ENCODE measurements at regions not wholly inside any gene's neighbourhood (a gene's known extent, or its start where the extent isn't known, plus 50 kb on each side); places are given as distances from the start of the nearest gene placed in this dataset.

DNA sequence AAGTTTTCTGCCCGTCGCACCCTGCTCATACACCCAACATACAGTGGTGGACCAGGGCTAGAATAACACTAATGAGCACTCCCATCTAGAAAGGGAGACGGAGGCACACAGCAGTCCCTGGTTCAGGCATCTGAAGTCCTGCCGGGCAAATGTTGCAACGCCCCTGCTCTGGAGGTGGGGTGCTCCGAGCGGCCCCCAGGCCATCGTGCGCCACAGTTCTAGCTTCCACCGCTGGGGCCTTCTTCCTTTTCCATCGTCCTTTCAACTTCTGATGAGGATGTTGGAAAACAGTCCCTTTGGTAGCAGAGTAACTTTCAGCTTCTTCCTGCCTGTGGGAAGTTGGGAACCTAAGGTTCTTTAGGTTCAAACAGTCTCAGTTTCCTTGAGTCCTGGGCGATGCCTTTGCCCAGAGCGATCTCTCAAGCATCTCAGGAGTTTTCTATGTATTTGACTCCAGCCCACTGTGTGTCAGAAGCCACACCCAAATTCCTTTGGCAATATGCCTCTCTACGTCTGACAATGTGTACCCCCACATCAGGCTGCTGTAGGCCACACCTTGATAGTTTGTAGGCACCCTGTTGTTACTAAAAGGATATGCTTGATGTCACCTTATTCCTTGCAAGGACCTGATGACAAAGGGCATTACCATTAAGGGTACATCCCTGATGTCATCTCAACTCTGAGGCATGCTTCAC, 258.8 kb downstream of the GLI2 start:
- TF ChIP-seq, protein P1, sequence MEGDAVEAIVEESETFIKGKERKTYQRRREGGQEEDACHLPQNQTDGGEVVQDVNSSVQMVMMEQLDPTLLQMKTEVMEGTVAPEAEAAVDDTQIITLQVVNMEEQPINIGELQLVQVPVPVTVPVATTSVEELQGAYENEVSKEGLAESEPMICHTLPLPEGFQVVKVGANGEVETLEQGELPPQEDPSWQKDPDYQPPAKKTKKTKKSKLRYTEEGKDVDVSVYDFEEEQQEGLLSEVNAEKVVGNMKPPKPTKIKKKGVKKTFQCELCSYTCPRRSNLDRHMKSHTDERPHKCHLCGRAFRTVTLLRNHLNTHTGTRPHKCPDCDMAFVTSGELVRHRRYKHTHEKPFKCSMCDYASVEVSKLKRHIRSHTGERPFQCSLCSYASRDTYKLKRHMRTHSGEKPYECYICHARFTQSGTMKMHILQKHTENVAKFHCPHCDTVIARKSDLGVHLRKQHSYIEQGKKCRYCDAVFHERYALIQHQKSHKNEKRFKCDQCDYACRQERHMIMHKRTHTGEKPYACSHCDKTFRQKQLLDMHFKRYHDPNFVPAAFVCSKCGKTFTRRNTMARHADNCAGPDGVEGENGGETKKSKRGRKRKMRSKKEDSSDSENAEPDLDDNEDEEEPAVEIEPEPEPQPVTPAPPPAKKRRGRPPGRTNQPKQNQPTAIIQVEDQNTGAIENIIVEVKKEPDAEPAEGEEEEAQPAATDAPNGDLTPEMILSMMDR (IDR thresholded peaks at IDR 0.05) = no peak
- TF ChIP-seq EZH2 (IDR thresholded peaks at IDR 0.05; ENCODE audit: borderline replicate concordance, insufficient read depth, low read depth, low read length, poor library complexity, severe bottlenecking) = no peak

Measured in B cell (primary cell).